ENCODE measurements at regions not wholly inside any gene's neighbourhood (a gene's known extent, or its start where the extent isn't known, plus 50 kb on each side); places are given as distances from the start of the nearest gene placed in this dataset.

DNA sequence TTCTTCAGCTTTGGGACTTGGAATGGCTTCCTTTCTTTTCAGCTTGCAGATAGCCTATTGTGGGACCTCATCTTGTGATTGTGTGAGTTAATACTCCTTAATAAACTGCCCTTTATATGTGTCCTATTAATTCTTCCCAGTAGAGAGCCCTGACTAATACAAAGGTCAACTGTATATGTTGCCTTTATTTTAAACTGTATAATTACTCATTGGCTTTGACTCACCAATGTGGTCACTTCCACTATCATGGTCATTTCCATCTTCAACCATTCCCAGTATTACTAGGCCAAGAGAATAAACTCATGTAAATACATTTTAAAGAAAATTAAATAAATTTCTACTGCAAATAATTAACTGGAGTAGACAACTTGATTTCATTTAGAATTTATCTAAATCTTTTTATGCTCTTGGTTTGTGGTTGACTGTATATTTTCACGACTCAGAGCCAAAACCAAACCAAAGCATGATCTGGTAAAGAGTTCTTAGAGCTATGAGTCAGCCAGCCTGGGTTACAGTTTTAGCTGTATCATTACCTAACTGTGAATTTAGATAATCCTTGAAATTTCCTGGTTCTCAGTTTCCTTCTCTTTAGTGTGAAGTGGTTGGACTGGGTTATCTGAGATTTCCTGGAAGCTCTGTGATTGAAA is 188.4 kb downstream of the PPP1R3A start (continued):
- TF ChIP-seq, protein P1, sequence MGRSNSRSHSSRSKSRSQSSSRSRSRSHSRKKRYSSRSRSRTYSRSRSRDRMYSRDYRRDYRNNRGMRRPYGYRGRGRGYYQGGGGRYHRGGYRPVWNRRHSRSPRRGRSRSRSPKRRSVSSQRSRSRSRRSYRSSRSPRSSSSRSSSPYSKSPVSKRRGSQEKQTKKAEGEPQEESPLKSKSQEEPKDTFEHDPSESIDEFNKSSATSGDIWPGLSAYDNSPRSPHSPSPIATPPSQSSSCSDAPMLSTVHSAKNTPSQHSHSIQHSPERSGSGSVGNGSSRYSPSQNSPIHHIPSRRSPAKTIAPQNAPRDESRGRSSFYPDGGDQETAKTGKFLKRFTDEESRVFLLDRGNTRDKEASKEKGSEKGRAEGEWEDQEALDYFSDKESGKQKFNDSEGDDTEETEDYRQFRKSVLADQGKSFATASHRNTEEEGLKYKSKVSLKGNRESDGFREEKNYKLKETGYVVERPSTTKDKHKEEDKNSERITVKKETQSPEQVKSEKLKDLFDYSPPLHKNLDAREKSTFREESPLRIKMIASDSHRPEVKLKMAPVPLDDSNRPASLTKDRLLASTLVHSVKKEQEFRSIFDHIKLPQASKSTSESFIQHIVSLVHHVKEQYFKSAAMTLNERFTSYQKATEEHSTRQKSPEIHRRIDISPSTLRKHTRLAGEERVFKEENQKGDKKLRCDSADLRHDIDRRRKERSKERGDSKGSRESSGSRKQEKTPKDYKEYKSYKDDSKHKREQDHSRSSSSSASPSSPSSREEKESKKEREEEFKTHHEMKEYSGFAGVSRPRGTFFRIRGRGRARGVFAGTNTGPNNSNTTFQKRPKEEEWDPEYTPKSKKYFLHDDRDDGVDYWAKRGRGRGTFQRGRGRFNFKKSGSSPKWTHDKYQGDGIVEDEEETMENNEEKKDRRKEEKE (IDR thresholded peaks at IDR 0.05) = no peak
- no peak for TF ChIP-seq SP1 (IDR thresholded peaks at IDR 0.05; ENCODE audit: low read depth, low read length)

DNA sequence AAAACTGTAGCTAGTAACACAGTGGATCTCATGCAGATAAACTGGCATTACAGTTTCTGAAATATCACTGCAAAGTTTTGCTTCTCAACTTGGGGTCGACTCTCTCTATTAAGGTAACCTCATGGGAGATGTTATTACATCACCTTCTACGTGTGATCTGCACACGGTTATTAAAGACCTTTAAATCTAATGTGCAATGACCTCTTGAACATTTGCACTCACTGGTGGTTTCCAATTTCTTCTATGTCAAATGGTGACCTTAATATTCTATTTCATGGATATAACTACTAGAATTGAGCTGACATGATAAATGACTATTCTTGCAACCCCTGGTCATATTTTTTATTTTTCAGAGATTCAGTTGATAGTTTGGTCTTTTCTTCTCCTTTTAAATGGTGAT is 191.3 kb downstream of the PPP1R3A start:
- DNase-seq (ENCODE audit: low read depth, low spot score) (no peak), ATAC-seq (no peak), FAIRE-seq (no peak)
- no peak overlapping the region for H3K4me2 ChIP-seq (ENCODE audit: control insufficient read depth, insufficient read depth)
- in situ Hi-C loops (cut with MboI) (no loop called here), intact Hi-C loops (cut with micrococcal nuclease; ENCODE audit: unreplicated experiment) (no loop called here)
- no peak overlapping the region for H3K9ac ChIP-seq (ENCODE audit: control insufficient read depth, insufficient read depth, low read length)
- H4K20me1 ChIP-seq (ENCODE audit: control insufficient read depth, insufficient read depth) = no peaks in the 10 kb centered on the region
- ChIA-PET SMC1A (ENCODE audit: uncharacterized antibody, unreplicated experiment) (interaction anchor here (0.6 kb wide), 1 partner anchor 1721 kb away, joined by 3 read pairs; no protein-coding TSS in a partner anchor), POLR2A (no interaction called here), RAD21 (ENCODE audit: unreplicated experiment) (no interaction called here), CTCF (interaction anchor here (0.6 to 1.8 kb wide), 3 partner anchors 17 to 586 kb away, joined by 3 to 8 read pairs (median 4); no protein-coding TSS in a partner anchor)
- H3K9me3 ChIP-seq (replicated peaks; ENCODE audit: control insufficient read depth, insufficient read depth, low read length) = no peaks in the 10 kb centered on the region
- no peak overlapping the region for H2AFZ ChIP-seq (ENCODE audit: control insufficient read depth, low read depth, low read length)
- H3K79me2 ChIP-seq (ENCODE audit: control insufficient read depth, insufficient read depth, low read length) = no peaks in the 10 kb centered on the region
- no peaks in the 10 kb centered on the region for H3K4me1 ChIP-seq (ENCODE audit: control insufficient read depth, insufficient read depth, low read length)
- H3K36me3 ChIP-seq (ENCODE audit: control insufficient read depth in 2 of 2, insufficient read depth in 2 of 2, low read length in 1 of 2) = no peaks in the 10 kb centered on the region
- H3K27ac ChIP-seq (ENCODE audit: control insufficient read depth, insufficient read depth) = no peak overlapping the region
- WGBS (ENCODE audit: insufficient coverage, insufficient replicate concordance, low lambda C conversion rate, missing lambda C conversion rate) = 31% methylated on average over 3 of the region's 3 CpGs
- no peaks in the 10 kb centered on the region for H3K27me3 ChIP-seq (replicated peaks in 1 of 2; ENCODE audit: control insufficient read depth in 2 of 2, insufficient read depth in 2 of 2, low read length in 1 of 2)
- H3K4me3 ChIP-seq = no peak overlapping the region
- no TSS peak for BruUV-seq (replicated peaks)
- TF ChIP-seq, protein P2, sequence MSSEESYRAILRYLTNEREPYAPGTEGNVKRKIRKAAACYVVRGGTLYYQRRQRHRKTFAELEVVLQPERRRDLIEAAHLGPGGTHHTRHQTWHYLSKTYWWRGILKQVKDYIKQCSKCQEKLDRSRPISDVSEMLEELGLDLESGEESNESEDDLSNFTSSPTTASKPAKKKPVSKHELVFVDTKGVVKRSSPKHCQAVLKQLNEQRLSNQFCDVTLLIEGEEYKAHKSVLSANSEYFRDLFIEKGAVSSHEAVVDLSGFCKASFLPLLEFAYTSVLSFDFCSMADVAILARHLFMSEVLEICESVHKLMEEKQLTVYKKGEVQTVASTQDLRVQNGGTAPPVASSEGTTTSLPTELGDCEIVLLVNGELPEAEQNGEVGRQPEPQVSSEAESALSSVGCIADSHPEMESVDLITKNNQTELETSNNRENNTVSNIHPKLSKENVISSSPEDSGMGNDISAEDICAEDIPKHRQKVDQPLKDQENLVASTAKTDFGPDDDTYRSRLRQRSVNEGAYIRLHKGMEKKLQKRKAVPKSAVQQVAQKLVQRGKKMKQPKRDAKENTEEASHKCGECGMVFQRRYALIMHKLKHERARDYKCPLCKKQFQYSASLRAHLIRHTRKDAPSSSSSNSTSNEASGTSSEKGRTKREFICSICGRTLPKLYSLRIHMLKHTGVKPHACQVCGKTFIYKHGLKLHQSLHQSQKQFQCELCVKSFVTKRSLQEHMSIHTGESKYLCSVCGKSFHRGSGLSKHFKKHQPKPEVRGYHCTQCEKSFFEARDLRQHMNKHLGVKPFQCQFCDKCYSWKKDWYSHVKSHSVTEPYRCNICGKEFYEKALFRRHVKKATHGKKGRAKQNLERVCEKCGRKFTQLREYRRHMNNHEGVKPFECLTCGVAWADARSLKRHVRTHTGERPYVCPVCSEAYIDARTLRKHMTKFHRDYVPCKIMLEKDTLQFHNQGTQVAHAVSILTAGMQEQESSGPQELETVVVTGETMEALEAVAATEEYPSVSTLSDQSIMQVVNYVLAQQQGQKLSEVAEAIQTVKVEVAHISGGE (CRISPR knock-in tag; IDR thresholded peaks at IDR 0.05) = no peak
- no peak for TF ChIP-seq MEF2A (IDR thresholded peaks at IDR 0.05; ENCODE audit: insufficient read depth, low read depth, low read length)
- TF ChIP-seq, protein P3, sequence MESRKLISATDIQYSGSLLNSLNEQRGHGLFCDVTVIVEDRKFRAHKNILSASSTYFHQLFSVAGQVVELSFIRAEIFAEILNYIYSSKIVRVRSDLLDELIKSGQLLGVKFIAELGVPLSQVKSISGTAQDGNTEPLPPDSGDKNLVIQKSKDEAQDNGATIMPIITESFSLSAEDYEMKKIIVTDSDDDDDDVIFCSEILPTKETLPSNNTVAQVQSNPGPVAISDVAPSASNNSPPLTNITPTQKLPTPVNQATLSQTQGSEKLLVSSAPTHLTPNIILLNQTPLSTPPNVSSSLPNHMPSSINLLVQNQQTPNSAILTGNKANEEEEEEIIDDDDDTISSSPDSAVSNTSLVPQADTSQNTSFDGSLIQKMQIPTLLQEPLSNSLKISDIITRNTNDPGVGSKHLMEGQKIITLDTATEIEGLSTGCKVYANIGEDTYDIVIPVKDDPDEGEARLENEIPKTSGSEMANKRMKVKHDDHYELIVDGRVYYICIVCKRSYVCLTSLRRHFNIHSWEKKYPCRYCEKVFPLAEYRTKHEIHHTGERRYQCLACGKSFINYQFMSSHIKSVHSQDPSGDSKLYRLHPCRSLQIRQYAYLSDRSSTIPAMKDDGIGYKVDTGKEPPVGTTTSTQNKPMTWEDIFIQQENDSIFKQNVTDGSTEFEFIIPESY (IDR thresholded peaks at IDR 0.05) = no peak
- TF ChIP-seq, protein P4, sequence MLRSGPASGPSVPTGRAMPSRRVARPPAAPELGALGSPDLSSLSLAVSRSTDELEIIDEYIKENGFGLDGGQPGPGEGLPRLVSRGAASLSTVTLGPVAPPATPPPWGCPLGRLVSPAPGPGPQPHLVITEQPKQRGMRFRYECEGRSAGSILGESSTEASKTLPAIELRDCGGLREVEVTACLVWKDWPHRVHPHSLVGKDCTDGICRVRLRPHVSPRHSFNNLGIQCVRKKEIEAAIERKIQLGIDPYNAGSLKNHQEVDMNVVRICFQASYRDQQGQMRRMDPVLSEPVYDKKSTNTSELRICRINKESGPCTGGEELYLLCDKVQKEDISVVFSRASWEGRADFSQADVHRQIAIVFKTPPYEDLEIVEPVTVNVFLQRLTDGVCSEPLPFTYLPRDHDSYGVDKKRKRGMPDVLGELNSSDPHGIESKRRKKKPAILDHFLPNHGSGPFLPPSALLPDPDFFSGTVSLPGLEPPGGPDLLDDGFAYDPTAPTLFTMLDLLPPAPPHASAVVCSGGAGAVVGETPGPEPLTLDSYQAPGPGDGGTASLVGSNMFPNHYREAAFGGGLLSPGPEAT (IDR thresholded peaks at IDR 0.05; ENCODE audit: low read depth) = no peak
- TF ChIP-seq CHD1 (IDR thresholded peaks at IDR 0.05; ENCODE audit: low read depth, low read length) = no peak
